Astrocyte of the cerebellum (primary cell): ENCODE measurements at regions not wholly inside any gene's neighbourhood (a gene's known extent, or its start where the extent isn't known, plus 50 kb on each side); places are given as distances from the start of the nearest gene placed in this dataset.
"Not testable (repeated sequence)": the region's sequence is repeated elsewhere in the genome, so short reads cannot be mapped to it uniquely, and the experiment has no call there.

ENCODE experiments used
- DNase-seq: peaks from one replicate; pipeline ENCODE4 v3.0.0-alpha.2; 2011; ENCODE audit warnings: low read depth
- H3K4me3 ChIP-seq: 2 replicates; pipeline ENCODE4 v1.5.1; 2011; ENCODE audit warnings: mild to moderate bottlenecking, low read depth, low read length, moderate library complexity
- in situ Hi-C: cut with HindIII; loops from 2 replicates; pipeline ENCODE4 v1.10.0; 2017; ENCODE audit warnings: low sequenced_read_pairs
- TF ChIP-seq, protein P1 (sequence below): IDR thresholded peaks from 2 replicates; pipeline ENCODE4 v1.5.1; 2012; ENCODE audit warnings: low read length, low read depth, moderate library complexity, mild to moderate bottlenecking; ENCODE audit errors: missing control alignments

- DNase-seq = peak; percentile 87
- TF ChIP-seq, protein P1, sequence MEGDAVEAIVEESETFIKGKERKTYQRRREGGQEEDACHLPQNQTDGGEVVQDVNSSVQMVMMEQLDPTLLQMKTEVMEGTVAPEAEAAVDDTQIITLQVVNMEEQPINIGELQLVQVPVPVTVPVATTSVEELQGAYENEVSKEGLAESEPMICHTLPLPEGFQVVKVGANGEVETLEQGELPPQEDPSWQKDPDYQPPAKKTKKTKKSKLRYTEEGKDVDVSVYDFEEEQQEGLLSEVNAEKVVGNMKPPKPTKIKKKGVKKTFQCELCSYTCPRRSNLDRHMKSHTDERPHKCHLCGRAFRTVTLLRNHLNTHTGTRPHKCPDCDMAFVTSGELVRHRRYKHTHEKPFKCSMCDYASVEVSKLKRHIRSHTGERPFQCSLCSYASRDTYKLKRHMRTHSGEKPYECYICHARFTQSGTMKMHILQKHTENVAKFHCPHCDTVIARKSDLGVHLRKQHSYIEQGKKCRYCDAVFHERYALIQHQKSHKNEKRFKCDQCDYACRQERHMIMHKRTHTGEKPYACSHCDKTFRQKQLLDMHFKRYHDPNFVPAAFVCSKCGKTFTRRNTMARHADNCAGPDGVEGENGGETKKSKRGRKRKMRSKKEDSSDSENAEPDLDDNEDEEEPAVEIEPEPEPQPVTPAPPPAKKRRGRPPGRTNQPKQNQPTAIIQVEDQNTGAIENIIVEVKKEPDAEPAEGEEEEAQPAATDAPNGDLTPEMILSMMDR = no peak
- in situ Hi-C loops = loop anchor here (5.0 kb wide), 1 partner anchor 51 kb away; no protein-coding TSS in a partner anchor
- no peak overlapping the region for H3K4me3 ChIP-seq
Observed at GRCh38 chr6:137933696-137934095, 66.6 kb downstream of the TNFAIP3 start.

- H3K4me3 ChIP-seq = no peak overlapping the region
- TF ChIP-seq, protein P1 = no peak
- DNase-seq = no peak
- in situ Hi-C loops = no loop called here
Observed at GRCh38 chr6:137936798-137937197, 69.7 kb downstream of the TNFAIP3 start.

DNA sequence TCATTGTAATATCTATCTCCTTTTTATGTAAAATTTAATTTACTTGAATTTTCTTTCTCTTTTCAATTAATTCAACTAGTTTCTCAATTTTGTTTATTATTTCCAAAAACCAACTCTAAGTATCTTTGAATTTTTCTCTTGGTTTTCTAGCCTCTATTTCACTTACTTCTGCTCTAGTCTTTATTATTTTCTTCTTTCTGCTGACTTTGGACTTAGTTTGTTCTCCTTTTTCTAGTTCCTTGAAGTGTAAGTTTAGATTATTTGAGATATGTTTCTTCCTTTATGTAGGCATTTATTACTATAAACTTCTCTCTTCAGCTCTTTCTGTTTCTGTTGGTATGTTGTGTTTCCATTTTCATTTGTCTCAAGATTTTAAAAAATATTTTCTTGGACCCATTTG, 70.8 kb downstream of the TNFAIP3 start:
- TF ChIP-seq, protein P1 = no peak

DNA sequence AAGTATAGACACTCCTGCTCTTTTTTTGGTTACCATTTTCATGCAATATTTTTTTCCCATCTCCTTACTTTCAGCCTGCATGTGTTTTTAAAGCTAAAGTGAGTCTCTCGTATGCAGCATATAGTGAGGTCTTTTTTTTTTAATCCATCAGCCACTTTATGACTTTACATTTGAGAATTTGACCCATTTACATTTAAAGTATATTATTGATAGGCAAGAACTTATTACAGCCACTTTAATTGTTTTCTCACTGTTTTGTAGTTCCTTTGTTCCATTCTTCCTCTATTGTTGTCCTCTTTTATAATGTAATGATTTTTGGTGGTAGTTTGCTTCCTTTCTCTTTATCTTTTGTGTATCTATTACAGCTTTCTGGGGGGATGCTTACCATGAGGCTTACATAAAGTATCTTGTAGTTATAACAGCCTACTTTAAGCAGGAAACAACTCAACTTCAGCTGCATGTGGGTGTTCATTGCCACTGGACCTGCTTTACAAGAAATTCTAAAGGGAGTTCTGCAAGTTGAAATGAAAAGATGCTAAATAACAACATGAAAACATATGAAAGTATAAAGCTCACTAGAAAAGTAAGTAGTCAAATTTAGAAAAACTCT, 71.8 kb downstream of the TNFAIP3 start:
- TF ChIP-seq, protein P1 = no peak
- in situ Hi-C loops = no loop called here
- no peak overlapping the region for H3K4me3 ChIP-seq
- DNase-seq = no peak

More for the DNA sequence above, 70.8 kb downstream of the TNFAIP3 start:
- H3K4me3 ChIP-seq = no peak overlapping the region
- DNase-seq = no peak
- in situ Hi-C loops = no loop called here

- no peak for DNase-seq
- H3K4me3 ChIP-seq = no peak overlapping the region
- TF ChIP-seq, protein P1 = no peak
- in situ Hi-C loops = no loop called here
Observed at GRCh38 chr6:137941995-137942394, 74.9 kb downstream of the TNFAIP3 start.

GRCh38 chr6:137942736-137943135, 75.7 kb downstream of the TNFAIP3 start:
- TF ChIP-seq, protein P1 = no peak
- in situ Hi-C loops = no loop called here
- H3K4me3 ChIP-seq = no peak overlapping the region
- no peak for DNase-seq

DNA sequence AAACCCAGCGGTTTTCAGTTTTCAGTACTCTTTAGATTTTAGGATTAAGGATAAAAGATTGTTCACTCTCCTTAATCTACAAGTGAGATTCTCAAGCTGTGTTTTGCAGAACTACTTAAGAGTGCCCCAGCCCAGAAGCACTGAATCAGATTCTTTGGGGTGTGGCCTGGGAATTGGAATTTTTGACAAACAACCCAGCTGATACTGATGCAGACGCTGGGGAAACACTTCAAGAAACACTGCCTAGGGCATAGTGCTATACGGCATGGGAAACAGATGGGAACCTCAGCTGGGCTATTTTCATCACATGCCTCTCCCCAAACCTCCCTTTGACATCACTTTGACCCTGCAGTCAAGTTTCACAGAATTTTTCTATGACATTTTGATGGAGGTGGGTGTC, 77.3 kb downstream of the TNFAIP3 start:
- DNase-seq, in situ Hi-C loops, H3K4me3 ChIP-seq: not testable (repeated sequence)
